ENCODE measurements at regions not wholly inside any gene's neighbourhood (a gene's known extent, or its start where the extent isn't known, plus 50 kb on each side); places are given as distances from the start of the nearest gene placed in this dataset.

GRCh38 chr2:181114021-181114420 is 133.6 kb downstream of the UBE2E3 start:
- Histone ChIP-seq H3K36me3 (no peaks in the 10 kb centered on the region), H3K4me1 (no peaks in the 10 kb centered on the region), H3K27me3 (no peaks in the 10 kb centered on the region), H3K9me3 (no peaks in the 10 kb centered on the region), H3K4me3 (no peak overlapping the region), H3K27ac (no peak overlapping the region)
- intact Hi-C loops (cut with DNase I; ENCODE audit: low total_unique reads): no loop called here
- WGBS, 5 donors: 78 to 91% (median 81%) methylated on average over 4 of the region's 4 CpGs
- no peak for DNase-seq
- no peak for TF ChIP-seq EP300 (IDR thresholded peaks at IDR 0.05)
- no peak for TF ChIP-seq POLR2AphosphoS5 (IDR thresholded peaks at IDR 0.05)
- no peak for TF ChIP-seq CTCF (IDR thresholded peaks at IDR 0.05)
- TF ChIP-seq POLR2A (IDR thresholded peaks at IDR 0.05): no peak

GRCh38 chr2:181116261-181116660 is 135.9 kb downstream of the UBE2E3 start:
- Histone ChIP-seq H3K4me3 (no peak overlapping the region), H3K27ac (no peak overlapping the region), H3K9me3 (no peaks in the 10 kb centered on the region), H3K36me3 (no peaks in the 10 kb centered on the region), H3K27me3 (no peaks in the 10 kb centered on the region), H3K4me1 (no peaks in the 10 kb centered on the region)
- 19 to 66% (median 24%) methylated on average over 1 of the region's 1 CpG for WGBS, 5 donors
- no peak for DNase-seq
- intact Hi-C loops (cut with DNase I; ENCODE audit: low total_unique reads): no loop called here
- no peak for TF ChIP-seq CTCF (IDR thresholded peaks at IDR 0.05)
- TF ChIP-seq EP300 (IDR thresholded peaks at IDR 0.05): no peak
- no peak for TF ChIP-seq POLR2AphosphoS5 (IDR thresholded peaks at IDR 0.05)
- no peak for TF ChIP-seq POLR2A (IDR thresholded peaks at IDR 0.05)

GRCh38 chr2:181117206-181117925 is 137.0 kb downstream of the UBE2E3 start:
- no peaks in the 10 kb centered on the region for H3K27me3 ChIP-seq
- H3K9me3 ChIP-seq: no peaks in the 10 kb centered on the region
- intact Hi-C loops (cut with DNase I; ENCODE audit: low total_unique reads): no loop called here
- H3K4me3 ChIP-seq: no peak overlapping the region
- H3K27ac ChIP-seq: no peak overlapping the region
- H3K4me1 ChIP-seq: no peaks in the 10 kb centered on the region
- no peak for TF ChIP-seq EP300 (IDR thresholded peaks at IDR 0.05)
- DNase-seq: no peak
- H3K36me3 ChIP-seq: no peaks in the 10 kb centered on the region

GRCh38 chr2:181120625-181121024 is 140.2 kb downstream of the UBE2E3 start:
- 70 to 86% (median 82%) methylated on average over 1 of the region's 1 CpG for WGBS, 5 donors
- intact Hi-C loops (cut with DNase I; ENCODE audit: low total_unique reads): no loop called here
- no peaks in the 10 kb centered on the region for H3K9me3 ChIP-seq

More at GRCh38 chr2:181120625-181121024, 140.2 kb downstream of the UBE2E3 start:
- no peaks in the 10 kb centered on the region for H3K4me1 ChIP-seq
- no peak overlapping the region for H3K27ac ChIP-seq
- no peak overlapping the region for H3K4me3 ChIP-seq
- H3K36me3 ChIP-seq: no peaks in the 10 kb centered on the region
- no peaks in the 10 kb centered on the region for H3K27me3 ChIP-seq
- DNase-seq: no peak
- TF ChIP-seq POLR2A (IDR thresholded peaks at IDR 0.05) (no peak), EP300 (IDR thresholded peaks at IDR 0.05) (no peak), POLR2AphosphoS5 (IDR thresholded peaks at IDR 0.05) (no peak), CTCF (IDR thresholded peaks at IDR 0.05) (no peak)

Measured in stomach (tissue), 8 donors.